Ishikawa (cell line): ENCODE measurements at regions not wholly inside any gene's neighbourhood (a gene's known extent, or its start where the extent isn't known, plus 50 kb on each side); places are given as distances from the start of the nearest gene placed in this dataset.
A peak's percentile ranks its signal among the peaks of the same experiment; 100 is the strongest.

ENCODE experiments used
- CEBPB ChIP-seq: IDR thresholded peaks from 2 replicates; pipeline ENCODE4 v1.6.1; 2012
- CREB1 ChIP-seq: IDR thresholded peaks from 2 replicates; pipeline ENCODE4 v1.6.1; 2012; ENCODE audit warnings: low read depth
- EGR1 ChIP-seq: IDR thresholded peaks from 2 replicates; pipeline ENCODE4 v1.6.1; 2012
- EP300 ChIP-seq: IDR thresholded peaks from 2 replicates; pipeline ENCODE4 v1.6.1; 2012; ENCODE audit warnings: borderline replicate concordance
- FOXM1 ChIP-seq: IDR thresholded peaks from 2 replicates; pipeline ENCODE4 v1.6.1; 2012; ENCODE audit warnings: low read depth, borderline replicate concordance
- MAX ChIP-seq: IDR thresholded peaks from 2 replicates; pipeline ENCODE4 v1.6.1; 2012
- NFIC ChIP-seq: IDR thresholded peaks from 2 replicates; pipeline ENCODE4 v1.6.1; 2012
- RAD21 ChIP-seq: IDR thresholded peaks from 2 replicates; pipeline ENCODE4 v1.6.1; 2012; ENCODE audit warnings: low read depth
- REST ChIP-seq: IDR thresholded peaks from 2 replicates; pipeline ENCODE4 v1.6.1; 2012; ENCODE audit warnings: low read depth, mild to moderate bottlenecking
- TAF1 ChIP-seq: IDR thresholded peaks from 2 replicates; pipeline ENCODE4 v1.6.1; 2012; ENCODE audit warnings: low read depth, mild to moderate bottlenecking
- TCF12 ChIP-seq: IDR thresholded peaks from 2 replicates; pipeline ENCODE4 v1.6.1; 2012; ENCODE audit warnings: low read depth
- TEAD4 ChIP-seq: IDR thresholded peaks from 2 replicates; pipeline ENCODE4 v1.6.1; 2012
- USF1 ChIP-seq: IDR thresholded peaks from 2 replicates; pipeline ENCODE4 v1.6.1; 2012
- YY1 ChIP-seq: IDR thresholded peaks from 2 replicates; pipeline ENCODE4 v1.6.1; 2012; ENCODE audit warnings: low read depth
- ZBTB7A ChIP-seq: IDR thresholded peaks from 2 replicates; pipeline ENCODE4 v1.6.1; 2012; ENCODE audit warnings: low read depth

- no peak for TF ChIP-seq ZBTB7A
- no peak for TF ChIP-seq TEAD4
- no peak for TF ChIP-seq FOXM1
- no peak for TF ChIP-seq TAF1
- TF ChIP-seq EGR1 = no peak
- TF ChIP-seq NFIC = no peak
- TF ChIP-seq REST = no peak
- TF ChIP-seq USF1 = no peak
- TF ChIP-seq CREB1 = no peak
- no peak for TF ChIP-seq RAD21
- TF ChIP-seq MAX = no peak
- TF ChIP-seq YY1 = no peak
- TF ChIP-seq TCF12 = no peak
- no peak for TF ChIP-seq EP300
- no peak for TF ChIP-seq CEBPB
Measured at GRCh38 chr3:65181391-65181871, 493.6 kb upstream of the ADAMTS9 start.

GRCh38 chr3:65178703-65179102, 490.9 kb upstream of the ADAMTS9 start:
- TF ChIP-seq ZBTB7A (no peak), CREB1 (no peak)

GRCh38 chr3:65177960-65178376, 490.2 kb upstream of the ADAMTS9 start:
- TF ChIP-seq CREB1 (no peak), RAD21 (no peak), EP300 (no peak), TAF1 (no peak), REST (no peak), TCF12 (no peak), YY1 (no peak), NFIC (no peak), USF1 (no peak), TEAD4 (no peak), EGR1 (no peak), CEBPB (no peak), FOXM1 (no peak), MAX (no peak), ZBTB7A (no peak)

GRCh38 chr3:65174713-65175112, 486.9 kb upstream of the ADAMTS9 start:
- TF ChIP-seq USF1 (peak; percentile 53; the same call in 1 of the 2 replicates), TCF12 (no peak)

- no peak for TF ChIP-seq TAF1
- no peak for TF ChIP-seq NFIC
- no peak for TF ChIP-seq USF1
- no peak for TF ChIP-seq ZBTB7A
- TF ChIP-seq CREB1 = no peak
- TF ChIP-seq YY1 = no peak
- TF ChIP-seq RAD21 = no peak
- no peak for TF ChIP-seq REST
- no peak for TF ChIP-seq CEBPB
- no peak for TF ChIP-seq TEAD4
- TF ChIP-seq EP300 = no peak
- TF ChIP-seq FOXM1 = no peak
- no peak for TF ChIP-seq EGR1
- TF ChIP-seq MAX = no peak
- TF ChIP-seq TCF12 = no peak
Measured at GRCh38 chr3:65173841-65174240, 486.0 kb upstream of the ADAMTS9 start.
